ENCODE measurements at regions not wholly inside any gene's neighbourhood (a gene's known extent, or its start where the extent isn't known, plus 50 kb on each side); places are given as distances from the start of the nearest gene placed in this dataset.

GRCh38 chr6:71383476-71383875 lies 94.9 kb downstream of the OGFRL1 start:
- TF ChIP-seq CTCF (IDR thresholded peaks at IDR 0.05) (no peak), POLR2A (IDR thresholded peaks at IDR 0.05) (no peak)

Data from esophagus squamous epithelium (tissue), 4 donors.